WERI-Rb-1 (cell line): ENCODE measurements at regions not wholly inside any gene's neighbourhood (a gene's known extent, or its start where the extent isn't known, plus 50 kb on each side); places are given as distances from the start of the nearest gene placed in this dataset.

Experiments used
- DNase-seq: peaks from one replicate; pipeline ENCODE4 v3.0.0-alpha.2; 2020
- H3K27ac ChIP-seq: fragments of 250-450 bp; sonication (Bioruptor Pico); 2 replicates; pipeline ENCODE4 v1.5.1; 2020; ENCODE audit warnings: mild to moderate bottlenecking, moderate library complexity
- H3K27me3 ChIP-seq: fragments of 250-450 bp; sonication (Bioruptor Pico); 2 replicates; pipeline ENCODE4 v1.5.1; 2021; ENCODE audit warnings: mild to moderate bottlenecking, low read depth, moderate library complexity; ENCODE audit not compliant: insufficient read depth, severe bottlenecking
- H3K36me3 ChIP-seq: fragments of 250-450 bp; sonication (Bioruptor Pico); 2 replicates; pipeline ENCODE4 v1.5.1; 2020; ENCODE audit warnings: mild to moderate bottlenecking, moderate library complexity
- H3K4me3 ChIP-seq: 2 replicates; pipeline ENCODE4 v1.5.1; 2011; ENCODE audit warnings: low read depth, mild to moderate bottlenecking, control low read depth, low read length
- H3K9me3 ChIP-seq: fragments of 250-450 bp; sonication (Bioruptor Pico); 2 replicates; pipeline ENCODE4 v1.5.1; 2021; ENCODE audit warnings: mild to moderate bottlenecking, moderate library complexity; ENCODE audit not compliant: severe bottlenecking
- TF ChIP-seq, protein P1 (sequence below): IDR thresholded peaks from 2 replicates; pipeline ENCODE4 v1.5.1; 2011; ENCODE audit warnings: low read depth, mild to moderate bottlenecking, control low read depth, inconsistent platforms, low read length

GRCh38 chr13:90752070-90752469 lies 595.4 kb upstream of the MIR17HG start:
- Histone ChIP-seq H3K4me3 (no peak overlapping the region), H3K27ac (no peak overlapping the region), H3K27me3 (no peaks in the 10 kb centered on the region), H3K9me3 (no peaks in the 10 kb centered on the region), H3K36me3 (no peaks in the 10 kb centered on the region)
- no peak for DNase-seq
- TF ChIP-seq, protein P1, sequence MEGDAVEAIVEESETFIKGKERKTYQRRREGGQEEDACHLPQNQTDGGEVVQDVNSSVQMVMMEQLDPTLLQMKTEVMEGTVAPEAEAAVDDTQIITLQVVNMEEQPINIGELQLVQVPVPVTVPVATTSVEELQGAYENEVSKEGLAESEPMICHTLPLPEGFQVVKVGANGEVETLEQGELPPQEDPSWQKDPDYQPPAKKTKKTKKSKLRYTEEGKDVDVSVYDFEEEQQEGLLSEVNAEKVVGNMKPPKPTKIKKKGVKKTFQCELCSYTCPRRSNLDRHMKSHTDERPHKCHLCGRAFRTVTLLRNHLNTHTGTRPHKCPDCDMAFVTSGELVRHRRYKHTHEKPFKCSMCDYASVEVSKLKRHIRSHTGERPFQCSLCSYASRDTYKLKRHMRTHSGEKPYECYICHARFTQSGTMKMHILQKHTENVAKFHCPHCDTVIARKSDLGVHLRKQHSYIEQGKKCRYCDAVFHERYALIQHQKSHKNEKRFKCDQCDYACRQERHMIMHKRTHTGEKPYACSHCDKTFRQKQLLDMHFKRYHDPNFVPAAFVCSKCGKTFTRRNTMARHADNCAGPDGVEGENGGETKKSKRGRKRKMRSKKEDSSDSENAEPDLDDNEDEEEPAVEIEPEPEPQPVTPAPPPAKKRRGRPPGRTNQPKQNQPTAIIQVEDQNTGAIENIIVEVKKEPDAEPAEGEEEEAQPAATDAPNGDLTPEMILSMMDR, result no peak

DNA sequence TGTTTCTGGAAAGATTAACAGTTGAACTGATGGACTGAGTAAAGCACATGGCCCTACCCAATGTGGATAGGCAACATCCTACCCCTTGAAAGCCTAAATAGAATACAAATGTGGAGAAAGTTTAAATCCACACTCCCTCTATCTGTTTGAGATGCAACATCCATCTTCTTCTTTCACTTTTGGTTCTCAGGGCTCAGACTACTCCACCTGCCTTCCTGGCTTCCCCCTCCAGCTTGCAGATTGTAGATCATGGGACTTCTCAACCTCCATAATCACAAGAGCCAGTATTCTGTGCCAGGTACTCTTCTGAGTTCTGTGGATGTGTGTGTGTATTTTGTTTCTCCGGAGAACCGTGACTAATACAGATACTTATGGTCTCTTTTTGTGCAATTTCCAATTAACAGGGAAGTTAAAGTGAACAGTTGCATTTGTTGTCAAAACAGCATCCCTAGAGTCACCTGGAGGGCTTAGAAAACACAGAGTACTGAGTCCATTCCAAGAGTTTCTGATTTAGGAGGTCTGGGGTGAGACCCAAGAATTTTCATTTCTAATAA lies 590.3 kb upstream of the MIR17HG start:
- no peaks in the 10 kb centered on the region for H3K36me3 ChIP-seq
- no peaks in the 10 kb centered on the region for H3K27me3 ChIP-seq
- no peaks in the 10 kb centered on the region for H3K9me3 ChIP-seq
- DNase-seq, result no peak
- H3K27ac ChIP-seq, result no peak overlapping the region
- no peak overlapping the region for H3K4me3 ChIP-seq
- TF ChIP-seq, protein P1, result no peak

GRCh38 chr13:90760639-90761038 lies 586.8 kb upstream of the MIR17HG start:
- TF ChIP-seq, protein P1, result no peak
- no peak overlapping the region for H3K27ac ChIP-seq
- H3K9me3 ChIP-seq, result no peaks in the 10 kb centered on the region
- H3K36me3 ChIP-seq, result no peaks in the 10 kb centered on the region
- no peak overlapping the region for H3K4me3 ChIP-seq
- DNase-seq, result no peak
- H3K27me3 ChIP-seq, result no peaks in the 10 kb centered on the region

- no peak overlapping the region for H3K27ac ChIP-seq
- DNase-seq, result no peak
- no peaks in the 10 kb centered on the region for H3K9me3 ChIP-seq
- no peaks in the 10 kb centered on the region for H3K27me3 ChIP-seq
- no peak overlapping the region for H3K4me3 ChIP-seq
- TF ChIP-seq, protein P1, result no peak
- no peaks in the 10 kb centered on the region for H3K36me3 ChIP-seq
Observed at GRCh38 chr13:90763476-90764150, 583.9 kb upstream of the MIR17HG start.

DNA sequence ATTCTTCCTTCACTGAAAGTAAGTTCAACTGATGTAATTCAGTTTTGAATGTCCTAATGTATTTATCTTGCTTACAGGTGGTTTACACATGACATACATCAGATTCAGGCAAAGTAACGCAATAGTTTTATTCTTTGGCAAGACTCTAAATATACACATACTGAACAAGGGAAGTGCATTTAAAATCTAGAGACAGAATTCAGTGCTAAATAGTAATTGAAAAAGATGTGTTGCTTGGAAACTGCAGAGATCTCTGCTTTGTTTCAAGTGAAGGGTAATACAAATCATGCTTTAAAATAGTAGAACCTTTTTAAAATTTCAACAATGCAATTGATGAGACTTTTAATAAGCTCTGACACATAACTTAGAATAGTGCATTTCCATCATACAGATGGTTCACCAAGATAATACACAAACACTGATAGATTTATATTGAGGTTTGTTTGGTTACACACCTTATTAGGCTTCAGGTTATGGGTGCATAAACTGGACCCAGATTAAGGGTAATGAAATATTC lies 581.0 kb upstream of the MIR17HG start:
- TF ChIP-seq, protein P1, result no peak

GRCh38 chr13:90768116-90768515 lies 579.4 kb upstream of the MIR17HG start:
- Histone ChIP-seq H3K27me3 (no peaks in the 10 kb centered on the region), H3K27ac (no peak overlapping the region), H3K36me3 (no peaks in the 10 kb centered on the region), H3K9me3 (no peaks in the 10 kb centered on the region), H3K4me3 (no peak overlapping the region)
- TF ChIP-seq, protein P1, result no peak
- no peak for DNase-seq

More for the DNA sequence above, 581.0 kb upstream of the MIR17HG start:
- no peak overlapping the region for H3K4me3 ChIP-seq
- DNase-seq, result no peak
- no peaks in the 10 kb centered on the region for H3K27me3 ChIP-seq
- no peaks in the 10 kb centered on the region for H3K36me3 ChIP-seq
- H3K27ac ChIP-seq, result no peak overlapping the region
- H3K9me3 ChIP-seq, result no peaks in the 10 kb centered on the region
